ENCODE measurements at regions not wholly inside any gene's neighbourhood (a gene's known extent, or its start where the extent isn't known, plus 50 kb on each side); places are given as distances from the start of the nearest gene placed in this dataset.

DNA sequence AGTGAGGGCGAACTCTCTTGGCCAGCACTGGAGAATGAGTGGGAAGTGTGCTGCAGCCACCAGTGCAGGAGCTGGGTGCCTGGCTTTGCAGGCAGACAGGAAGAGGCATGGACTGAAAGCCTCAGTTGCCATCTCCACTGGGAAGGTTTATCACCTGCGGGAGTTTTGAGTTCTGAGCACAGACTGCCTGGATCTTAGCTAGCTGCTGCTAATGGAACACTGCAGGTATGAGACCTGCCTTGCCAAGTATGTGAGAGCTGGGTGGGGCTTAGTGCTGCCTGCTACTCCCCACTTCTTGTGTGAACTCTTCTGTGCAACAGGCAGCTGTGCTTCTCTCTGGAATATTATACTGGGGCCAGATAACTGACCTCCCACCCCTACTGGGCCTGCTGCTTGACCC lies 424.1 kb downstream of the TLR4 start:
- TF ChIP-seq, protein P1, sequence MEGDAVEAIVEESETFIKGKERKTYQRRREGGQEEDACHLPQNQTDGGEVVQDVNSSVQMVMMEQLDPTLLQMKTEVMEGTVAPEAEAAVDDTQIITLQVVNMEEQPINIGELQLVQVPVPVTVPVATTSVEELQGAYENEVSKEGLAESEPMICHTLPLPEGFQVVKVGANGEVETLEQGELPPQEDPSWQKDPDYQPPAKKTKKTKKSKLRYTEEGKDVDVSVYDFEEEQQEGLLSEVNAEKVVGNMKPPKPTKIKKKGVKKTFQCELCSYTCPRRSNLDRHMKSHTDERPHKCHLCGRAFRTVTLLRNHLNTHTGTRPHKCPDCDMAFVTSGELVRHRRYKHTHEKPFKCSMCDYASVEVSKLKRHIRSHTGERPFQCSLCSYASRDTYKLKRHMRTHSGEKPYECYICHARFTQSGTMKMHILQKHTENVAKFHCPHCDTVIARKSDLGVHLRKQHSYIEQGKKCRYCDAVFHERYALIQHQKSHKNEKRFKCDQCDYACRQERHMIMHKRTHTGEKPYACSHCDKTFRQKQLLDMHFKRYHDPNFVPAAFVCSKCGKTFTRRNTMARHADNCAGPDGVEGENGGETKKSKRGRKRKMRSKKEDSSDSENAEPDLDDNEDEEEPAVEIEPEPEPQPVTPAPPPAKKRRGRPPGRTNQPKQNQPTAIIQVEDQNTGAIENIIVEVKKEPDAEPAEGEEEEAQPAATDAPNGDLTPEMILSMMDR (IDR thresholded peaks at IDR 0.05; ENCODE audit: low read depth, low read length): no peak
- TF ChIP-seq POLR2A (IDR thresholded peaks at IDR 0.05; ENCODE audit: extremely low read depth, insufficient read length): no peak
